ENCODE measurements at regions not wholly inside any gene's neighbourhood (a gene's known extent, or its start where the extent isn't known, plus 50 kb on each side); places are given as distances from the start of the nearest gene placed in this dataset.

GRCh38 chr3:117298273-117298672, 588.7 kb downstream of the TUSC7 start:
- no peak for TF ChIP-seq ZNF565 (CRISPR knock-in tag; conservative IDR thresholded peaks at IDR 0.05; ENCODE audit: low read depth)
- TF ChIP-seq ZNF8 (CRISPR knock-in tag; IDR thresholded peaks at IDR 0.05) = no peak
- no peak for TF ChIP-seq TSHZ2 (CRISPR knock-in tag; IDR thresholded peaks at IDR 0.05)
- no peak for TF ChIP-seq CSRNP3 (CRISPR knock-in tag; IDR thresholded peaks at IDR 0.05)
- no peak for TF ChIP-seq ZFP3 (CRISPR knock-in tag; IDR thresholded peaks at IDR 0.05)

Data from SK-N-SH treated with all-trans-retinoic acid at 6 μM for 48 hours (cell line).